Frontal cortex (tissue), 3 donors: ENCODE measurements at regions not wholly inside any gene's neighbourhood (a gene's known extent, or its start where the extent isn't known, plus 50 kb on each side); places are given as distances from the start of the nearest gene placed in this dataset.

Source experiments
- DNase-seq, 2 donors: peaks; one replicate each; pipeline ENCODE4 v3.0.0; 2012; ENCODE audit warnings: low spot score in 2 of 2
- FAIRE-seq: peaks from 2 replicates; lab custom pipeline; 2012; peaks lifted over from hg19 to GRCh38; lab: Jason Lieb, UNC
- donor health status: control.
- donor health status: control.
- donor health status: control.

DNA sequence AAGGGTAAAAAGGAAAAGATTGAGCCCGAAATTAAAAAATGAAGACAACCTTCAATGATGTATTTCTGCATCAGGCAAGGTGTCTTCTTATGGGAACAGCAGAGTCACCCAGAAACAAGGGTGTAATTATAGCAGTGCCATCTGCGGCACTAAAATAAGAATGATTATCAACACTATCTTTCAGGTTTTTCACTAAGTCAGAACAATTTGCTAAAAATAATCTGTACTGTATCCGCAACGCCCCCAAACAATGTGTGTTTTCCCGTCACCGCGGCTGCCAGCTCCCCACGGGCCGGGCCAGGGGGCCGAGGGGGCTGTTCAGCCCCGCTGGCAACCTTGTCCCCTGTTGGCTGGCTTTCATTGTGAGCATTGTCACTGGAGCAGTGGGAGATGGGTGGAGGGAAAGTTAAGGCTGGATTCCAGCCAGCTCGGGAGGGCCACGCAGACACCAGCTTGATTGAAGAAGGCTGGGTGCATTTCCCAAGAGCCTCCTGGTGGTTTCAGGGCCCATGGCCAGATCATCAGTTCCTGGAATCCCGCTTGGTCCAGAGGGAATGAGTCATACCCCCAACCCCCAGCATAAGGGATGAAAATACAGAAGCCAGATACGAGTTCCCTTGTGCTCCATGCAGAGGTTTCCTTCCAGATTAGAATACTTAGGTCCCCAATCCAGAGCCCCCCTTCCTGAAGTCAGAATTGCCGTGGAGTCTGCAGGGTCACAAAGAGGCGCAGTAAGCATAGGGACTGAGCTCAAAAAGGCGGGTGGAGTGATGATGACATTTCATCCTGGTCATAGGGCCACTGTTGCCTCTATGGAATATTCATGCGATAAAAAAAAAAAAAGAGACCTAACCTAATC, 90.2 kb upstream of the KLF13 start:
- FAIRE-seq = no peak

DNA sequence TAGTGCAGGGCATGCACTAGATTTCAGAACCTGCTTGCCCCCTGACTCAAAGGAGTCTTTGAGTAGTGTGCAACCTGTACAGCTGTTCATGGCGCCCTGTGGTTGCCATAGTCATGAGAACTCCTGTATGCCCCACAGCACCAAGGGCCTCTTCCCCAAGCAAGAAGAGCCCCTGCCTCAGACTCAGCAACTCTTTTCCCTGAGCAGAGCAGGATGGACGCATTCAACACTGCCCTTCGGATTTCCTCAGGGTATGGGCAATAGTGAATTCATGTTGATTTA, 89.7 kb upstream of the KLF13 start:
- FAIRE-seq (no peak), DNase-seq (no peak)

More for the DNA sequence above, 90.2 kb upstream of the KLF13 start:
- peak; percentile 42 to 76 for DNase-seq

DNA sequence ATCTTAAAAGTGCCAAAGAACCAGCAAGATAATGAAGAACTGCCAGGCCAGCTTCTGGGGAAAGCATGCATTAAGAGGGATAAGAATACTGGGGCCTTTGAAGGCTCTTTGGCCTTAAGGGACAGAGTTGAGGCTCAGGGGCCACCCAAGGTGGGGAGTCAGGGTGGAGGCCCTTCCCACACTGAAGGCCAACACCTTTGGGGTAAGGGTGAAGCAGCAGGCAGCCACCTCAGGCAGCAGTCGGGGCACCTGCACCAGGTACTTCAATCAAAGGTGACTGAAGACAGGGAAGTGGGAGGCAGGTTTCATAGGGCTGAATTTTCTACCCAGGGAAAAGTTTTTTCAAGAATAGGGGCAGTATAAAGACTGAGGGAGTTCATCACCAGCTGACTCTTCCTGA, 87.7 kb upstream of the KLF13 start:
- DNase-seq (no peak), FAIRE-seq (no peak)

DNA sequence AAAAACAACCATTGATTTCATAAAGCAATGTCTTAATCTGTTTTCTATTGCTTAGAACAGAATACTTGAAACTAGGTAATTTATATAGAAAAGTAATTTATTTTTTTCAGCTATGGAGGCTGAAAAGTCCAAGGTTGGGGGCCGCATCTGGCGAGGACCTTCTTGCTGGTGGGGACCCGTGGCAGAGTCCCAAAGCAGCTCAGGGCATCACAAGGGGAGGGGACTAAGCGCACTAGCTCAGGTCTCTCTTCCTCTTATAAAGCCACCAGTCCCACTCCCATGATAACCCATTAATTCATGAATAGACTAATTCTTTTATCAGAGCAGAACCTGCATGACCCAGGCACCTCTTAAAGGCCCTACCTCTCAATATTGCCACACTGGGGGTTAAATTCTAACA, 87.2 kb upstream of the KLF13 start:
- no peak for FAIRE-seq
- DNase-seq = no peak

DNA sequence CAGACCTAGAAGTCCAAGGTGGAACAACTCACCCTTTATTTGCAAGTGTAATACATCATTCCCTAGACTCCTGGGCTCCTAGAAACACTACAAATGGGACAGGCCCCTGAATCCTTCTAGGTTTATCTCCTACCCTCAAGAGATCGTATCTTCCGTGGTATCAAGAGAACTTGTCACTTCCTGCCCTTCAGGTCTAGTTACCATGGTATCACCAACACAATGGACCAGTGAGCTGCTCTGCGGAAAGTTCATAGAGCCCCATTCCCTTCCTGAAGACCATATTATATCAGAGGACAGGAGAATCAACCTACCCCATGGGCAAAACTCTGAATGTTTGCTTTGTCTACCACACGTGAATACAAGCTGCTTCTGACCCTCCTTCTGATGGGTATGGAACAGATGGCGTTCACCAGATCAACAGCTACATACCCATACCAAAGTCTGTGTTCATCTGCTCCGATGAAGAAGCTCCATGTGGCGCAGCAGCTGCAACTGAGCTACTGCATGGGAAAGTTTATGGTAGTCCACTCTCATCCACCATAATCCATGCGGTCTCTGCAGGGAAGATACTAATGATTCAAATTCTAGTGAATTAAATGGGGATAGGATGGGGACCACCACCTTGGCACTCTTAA, 84.6 kb upstream of the KLF13 start:
- DNase-seq (no peak), FAIRE-seq (no peak)

DNA sequence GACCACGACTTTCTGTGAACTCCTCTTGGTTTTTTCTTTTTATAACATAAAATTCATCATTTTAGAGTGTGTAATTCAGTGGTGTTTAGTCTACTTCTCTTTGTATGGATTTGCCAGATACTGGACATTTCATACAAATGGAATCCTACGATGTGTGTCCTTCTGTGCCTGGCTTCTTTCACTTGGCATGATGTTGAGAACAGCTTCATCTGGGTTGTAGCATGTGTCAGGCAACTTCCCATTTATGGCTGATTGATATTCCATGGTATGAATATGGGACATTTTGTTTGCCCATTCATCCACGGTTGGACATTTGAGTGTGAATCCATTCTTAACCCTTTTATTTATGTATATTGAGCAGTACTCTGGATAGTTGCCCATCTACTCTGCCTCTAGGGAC, 82.7 kb upstream of the KLF13 start:
- DNase-seq = no peak
- no peak for FAIRE-seq

DNA sequence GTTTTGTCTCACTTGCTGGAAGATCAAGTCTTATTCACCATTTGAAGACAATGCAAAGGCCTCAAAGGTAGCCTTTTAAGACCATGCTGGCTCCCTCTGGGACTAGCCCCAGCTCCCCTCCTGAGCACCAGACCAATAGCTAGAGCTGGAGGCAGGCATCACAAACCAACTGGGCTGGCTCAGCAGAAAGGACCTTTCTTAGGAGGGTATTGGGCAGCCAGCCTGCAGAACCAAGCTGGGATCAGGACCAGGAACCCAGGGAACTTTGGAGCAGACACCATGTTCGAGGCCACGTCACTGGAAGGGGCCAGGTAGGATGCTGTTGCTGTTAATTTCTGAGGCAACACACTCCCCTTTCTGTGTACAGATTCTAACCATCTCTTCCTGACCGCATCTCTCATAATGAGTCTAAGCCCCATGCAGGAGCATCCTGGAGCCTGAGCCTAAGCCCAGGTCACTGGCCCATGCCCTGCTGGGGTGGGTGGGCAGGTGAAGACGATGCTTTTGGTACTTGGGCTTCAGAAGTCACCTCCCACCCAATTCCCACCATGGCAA, 81.4 kb upstream of the KLF13 start:
- DNase-seq = no peak
- no peak for FAIRE-seq

DNA sequence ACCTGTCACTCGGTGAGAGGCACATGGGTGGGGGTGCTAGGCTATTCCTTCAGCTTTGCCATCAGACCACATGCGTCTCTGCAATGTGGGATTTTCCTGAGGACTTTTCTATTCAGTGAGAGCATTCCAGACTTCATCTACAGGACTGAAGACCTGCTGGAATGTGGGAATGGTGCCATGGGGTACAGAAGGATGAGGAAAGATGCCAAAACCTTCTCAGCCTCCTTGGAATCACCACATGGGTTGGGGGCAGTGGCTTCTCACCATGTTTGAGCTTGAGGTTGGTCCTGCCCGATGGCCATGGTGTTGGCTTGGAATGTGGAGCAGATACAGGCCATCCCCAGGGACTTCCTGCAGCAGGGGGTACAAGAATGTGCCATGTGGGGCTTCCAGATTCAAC, 80.9 kb upstream of the KLF13 start:
- no peak for FAIRE-seq
- no peak for DNase-seq

DNA sequence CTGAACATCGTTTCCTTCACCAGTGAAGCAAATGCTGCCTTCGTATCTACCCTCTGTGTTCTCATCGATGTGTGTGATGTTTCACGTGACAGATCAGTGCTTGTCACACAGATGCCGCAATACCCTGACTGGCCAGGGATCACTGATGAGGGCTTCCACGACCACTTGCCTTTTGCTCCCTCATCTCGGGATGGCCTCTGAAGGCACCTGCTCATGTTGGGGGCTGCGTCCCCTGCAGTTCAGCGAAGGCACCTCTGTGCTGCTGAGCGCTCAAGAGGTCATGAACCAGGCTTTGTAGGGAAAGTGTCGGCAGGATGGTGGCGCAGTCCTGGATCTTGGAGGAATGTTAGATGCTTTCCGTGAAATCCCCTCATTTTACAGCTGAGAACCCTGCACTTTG, 79.2 kb upstream of the KLF13 start:
- DNase-seq (no peak), FAIRE-seq (no peak)

DNA sequence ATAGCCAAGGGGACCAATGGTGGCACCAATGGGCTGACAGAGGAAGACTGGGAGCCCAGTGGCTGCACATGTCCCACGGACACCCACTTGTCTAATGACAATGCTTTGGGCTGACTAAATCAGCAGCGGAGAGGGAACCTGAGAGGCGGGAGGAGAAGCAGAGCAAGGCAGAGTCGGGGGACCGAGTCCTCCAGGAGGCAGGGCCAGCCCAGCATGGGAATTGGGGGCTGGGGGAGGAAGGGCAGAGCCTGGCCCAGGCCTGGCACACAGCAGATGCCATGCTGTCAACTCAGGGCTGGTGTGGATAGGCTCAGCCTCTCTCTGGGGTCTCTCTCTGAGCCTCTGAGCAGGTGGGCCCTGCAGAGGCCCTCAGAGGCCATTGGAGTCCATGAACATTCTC, 78.4 kb upstream of the KLF13 start:
- no peak for DNase-seq
- FAIRE-seq = no peak

DNA sequence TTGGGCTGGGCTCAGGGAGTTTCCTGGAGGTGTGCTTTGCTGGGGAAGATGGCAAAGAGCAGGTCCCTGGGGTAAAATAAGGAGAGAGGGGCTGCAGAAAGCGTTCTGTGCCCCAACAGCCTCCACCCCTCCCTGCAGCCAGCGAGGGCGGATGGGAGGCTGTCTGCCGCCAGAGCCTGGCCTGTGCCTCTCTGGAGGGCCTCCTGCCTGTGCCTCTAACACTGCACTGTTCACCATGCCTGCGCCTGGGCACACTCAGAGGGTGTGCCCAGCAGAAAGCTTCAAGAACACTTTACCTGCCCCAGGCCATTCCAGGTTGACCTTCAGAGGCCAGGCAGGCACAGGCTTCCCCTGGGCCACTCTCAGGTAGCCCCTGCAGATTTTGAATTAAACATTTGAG, 77.7 kb upstream of the KLF13 start:
- FAIRE-seq (no peak), DNase-seq (no peak)

DNA sequence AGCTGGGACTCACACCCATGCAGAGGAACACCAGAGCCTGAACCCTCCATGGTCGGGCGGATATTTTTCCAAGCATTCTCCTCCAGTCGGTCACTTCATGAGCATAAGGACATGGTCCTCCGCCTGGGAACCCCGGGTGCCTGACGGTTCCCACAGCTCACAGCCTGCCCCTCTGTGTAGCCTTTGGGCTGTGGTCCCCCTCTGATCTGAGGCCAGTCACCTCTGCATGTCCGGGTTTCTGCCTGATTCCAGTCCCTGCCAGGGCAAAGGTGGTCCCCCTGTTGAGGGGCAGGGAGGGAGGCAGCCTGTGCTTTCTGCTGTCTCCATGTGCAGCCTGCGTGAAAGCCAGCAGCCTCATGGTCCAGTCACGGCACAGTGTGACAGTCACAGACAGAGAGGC, 76.6 kb upstream of the KLF13 start:
- FAIRE-seq = no peak
- no peak for DNase-seq

DNA sequence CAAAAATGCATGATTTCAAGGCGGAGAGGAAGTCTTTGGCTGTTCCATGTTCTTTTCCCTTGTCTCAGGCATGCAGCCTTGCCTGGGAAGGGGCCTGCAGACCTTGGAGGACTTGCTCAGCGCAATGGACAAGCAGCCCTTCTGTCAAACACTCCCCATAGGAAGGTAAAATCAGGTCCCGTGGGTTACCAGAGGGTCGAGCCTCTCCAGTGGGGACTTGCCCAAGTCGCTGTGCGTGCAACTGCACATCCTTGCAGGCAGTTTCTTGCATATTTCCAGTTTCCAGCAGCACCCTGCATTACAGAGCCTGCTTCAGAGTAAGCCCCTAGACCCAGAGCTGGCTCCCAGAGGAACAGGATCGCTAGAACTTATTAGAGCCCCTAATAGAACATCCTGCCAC, 75.5 kb upstream of the KLF13 start:
- no peak for DNase-seq
- FAIRE-seq = no peak

DNA sequence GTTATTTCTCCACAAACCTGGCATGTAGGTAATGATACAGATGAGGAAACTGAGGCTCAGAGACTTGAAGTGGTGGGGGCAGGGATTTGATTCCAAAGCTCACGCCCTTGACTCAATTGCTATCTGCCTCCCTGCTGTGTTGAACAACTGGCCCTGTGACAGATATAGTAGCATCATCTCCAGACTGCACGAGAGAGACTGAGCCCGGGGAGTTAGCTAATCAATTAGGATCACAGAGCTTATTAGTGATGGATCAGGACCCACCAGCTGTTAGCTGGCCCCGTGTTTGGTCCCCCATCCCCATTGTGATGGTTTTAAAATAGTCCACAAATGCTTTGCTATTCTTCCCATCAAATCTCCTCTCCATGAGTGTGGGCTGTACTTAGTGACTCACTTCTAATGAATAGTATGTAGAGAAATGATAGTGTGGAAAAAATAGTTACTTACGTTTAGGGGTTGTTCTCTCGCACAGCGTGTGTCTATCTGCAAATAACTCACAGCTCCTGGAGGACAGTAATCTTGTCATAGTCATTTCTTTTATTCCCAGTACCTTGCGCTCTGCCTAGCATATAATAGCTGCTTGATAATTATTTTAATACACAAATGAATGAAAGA, 74.4 kb upstream of the KLF13 start:
- no peak for DNase-seq

DNA sequence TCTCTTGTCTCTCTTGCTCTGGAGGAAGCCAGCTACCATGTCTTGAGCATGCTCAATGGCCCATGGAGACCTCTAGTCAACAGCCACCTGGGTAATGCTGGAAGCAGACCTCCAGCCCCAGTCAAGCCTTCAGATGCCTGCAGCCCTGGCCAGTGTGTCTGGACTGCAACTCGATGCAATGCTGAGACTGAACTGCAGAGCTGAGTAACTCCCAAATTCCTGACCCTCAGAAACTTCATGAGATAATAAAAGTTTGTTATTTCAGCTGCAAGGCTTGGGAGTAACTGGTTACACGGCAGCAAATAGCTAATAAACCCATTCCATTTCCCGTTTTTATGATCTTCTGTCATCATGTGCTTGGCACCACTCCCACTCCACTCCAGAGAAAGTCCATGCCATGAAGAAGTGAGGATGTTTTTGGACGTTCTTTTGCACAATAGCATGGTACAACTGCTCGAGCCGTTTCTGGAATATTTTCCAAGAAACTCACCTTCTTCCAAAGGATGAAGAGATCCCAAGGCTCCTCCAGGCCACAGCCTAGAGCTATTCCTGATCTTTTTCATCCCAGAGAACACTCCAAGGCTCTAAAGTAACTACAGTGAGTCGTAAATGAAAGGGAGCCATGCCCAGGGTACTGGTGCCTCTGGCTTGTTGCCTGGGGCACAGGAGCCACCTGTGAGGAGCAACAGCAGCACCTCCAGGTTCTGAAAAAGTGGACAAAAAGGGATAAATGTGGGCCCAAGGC, 72.0 kb upstream of the KLF13 start:
- FAIRE-seq (no peak), DNase-seq (no peak)

More for the DNA sequence above, 74.4 kb upstream of the KLF13 start:
- FAIRE-seq = no peak

DNA sequence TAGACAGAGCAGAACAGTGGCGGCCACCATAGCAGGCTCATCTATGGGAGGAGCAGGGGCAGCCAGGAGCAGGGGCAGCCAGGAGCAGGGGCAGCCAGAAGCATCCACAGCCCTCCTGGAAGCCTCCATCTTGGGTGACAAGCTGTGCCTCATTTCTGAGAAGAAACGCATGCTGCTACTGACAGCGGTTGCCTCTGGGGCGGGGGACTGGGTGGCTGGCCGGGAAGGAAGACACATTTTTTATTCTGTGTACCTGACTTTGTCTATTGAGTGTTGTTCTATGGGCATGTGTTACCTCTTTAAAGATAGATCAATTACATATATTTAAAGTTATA, 71.5 kb upstream of the KLF13 start:
- FAIRE-seq (no peak), DNase-seq (no peak)

DNA sequence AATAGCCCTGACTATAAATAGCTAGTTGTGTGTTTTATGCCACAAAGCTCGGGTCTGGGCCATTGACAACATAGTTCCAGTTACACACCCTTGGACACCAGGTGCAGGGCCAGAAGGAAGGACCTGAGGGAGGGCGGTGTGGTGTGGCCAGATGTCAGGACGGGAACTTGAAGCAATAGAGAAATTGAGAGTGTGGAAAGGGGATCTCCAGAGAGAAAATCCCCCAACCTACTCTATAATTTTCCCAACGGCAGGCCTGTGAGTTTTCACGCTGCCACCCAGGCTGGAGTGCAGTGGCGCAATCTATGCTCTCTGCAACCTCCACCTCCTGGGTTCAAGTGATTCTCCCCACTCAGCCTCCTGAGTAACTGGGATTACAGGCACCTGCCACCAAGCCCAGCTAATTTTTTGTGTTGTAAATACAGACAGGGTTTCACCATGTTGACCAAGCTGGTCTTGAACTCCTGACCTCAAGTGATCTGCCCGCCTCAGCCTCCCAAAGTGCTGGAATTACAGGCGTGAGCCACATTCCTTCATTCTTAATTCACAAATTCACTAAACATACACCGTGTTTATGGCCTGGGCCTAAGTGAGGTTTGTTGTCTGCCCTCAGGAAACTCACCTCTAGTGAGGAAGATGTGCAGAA, 70.8 kb upstream of the KLF13 start:
- DNase-seq (no peak), FAIRE-seq (no peak)

DNA sequence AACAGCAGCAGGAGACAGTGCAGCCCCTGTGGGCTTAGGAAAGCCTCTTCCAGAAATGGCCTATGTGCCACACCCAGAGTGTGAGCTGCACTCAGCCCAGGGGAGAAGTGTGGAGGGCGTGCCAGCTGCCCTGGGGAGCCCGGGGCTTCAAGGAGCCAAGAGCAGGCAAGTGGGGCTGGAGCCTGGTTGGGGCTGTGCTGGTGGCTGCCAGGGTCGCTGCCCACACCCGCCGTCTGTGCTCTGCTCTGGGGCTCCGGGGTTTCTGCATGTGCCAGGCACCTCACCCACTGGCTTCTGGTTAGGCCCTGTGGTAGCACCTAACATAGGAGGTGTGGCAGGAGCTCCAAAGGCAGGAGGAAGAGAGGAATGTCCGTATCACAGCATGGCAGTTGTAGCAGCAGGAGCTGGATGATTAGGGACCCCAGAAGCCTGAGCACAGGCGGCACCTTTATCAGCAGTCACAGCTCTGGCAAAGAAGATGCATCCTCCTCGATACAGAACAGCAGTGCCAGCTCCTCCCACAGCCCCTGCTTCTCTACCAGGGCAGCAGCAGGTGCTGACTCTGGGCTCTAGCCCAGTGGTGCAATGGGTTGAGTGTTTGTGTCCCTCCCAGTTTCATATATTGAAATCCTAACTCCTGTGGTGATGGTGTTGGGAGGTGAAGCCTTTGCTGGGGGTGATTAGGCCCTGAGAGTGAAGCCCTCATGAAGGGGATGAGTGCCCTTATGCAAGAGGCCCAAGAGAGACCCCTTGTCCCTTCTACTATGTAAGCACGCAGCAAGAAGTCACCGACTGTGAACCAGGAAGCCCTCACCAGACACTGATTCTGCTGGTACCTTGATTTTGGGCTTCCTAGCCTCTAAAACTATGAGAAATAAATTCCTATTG, 70.0 kb upstream of the KLF13 start:
- FAIRE-seq (no peak), DNase-seq (no peak)

DNA sequence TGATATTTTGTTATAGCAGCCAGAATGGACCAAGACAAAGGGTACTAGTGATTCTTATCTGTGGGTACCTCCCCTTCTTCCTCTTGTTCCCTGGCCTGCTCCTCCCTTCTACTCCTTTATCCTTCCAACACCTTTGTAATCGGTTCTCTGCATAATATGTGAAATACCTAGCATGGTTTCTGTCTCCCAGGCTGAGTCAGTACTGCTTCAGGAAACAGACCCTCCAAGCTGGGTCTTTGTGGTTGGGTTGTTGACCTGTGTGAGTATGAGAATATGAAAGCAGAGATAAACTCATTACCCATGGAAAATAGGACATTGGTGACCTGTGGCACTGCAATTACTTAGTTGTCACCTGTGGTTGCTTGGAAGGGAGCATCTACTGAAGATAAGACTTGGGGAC, 69.3 kb upstream of the KLF13 start:
- DNase-seq (no peak), FAIRE-seq (no peak)
